Transverse colon (tissue), 4 donors: ENCODE measurements at regions not wholly inside any gene's neighbourhood (a gene's known extent, or its start where the extent isn't known, plus 50 kb on each side); places are given as distances from the start of the nearest gene placed in this dataset.

Experiments
- DNase-seq: peaks from one replicate; pipeline ENCODE4 v3.0.0-alpha.2; 2019
- H3K27ac ChIP-seq, 4 donors: fragments of 200-600 bp; sonication (generic); 2 replicates each; pipeline ENCODE4 v1.5.1; 2016 to 2018; ENCODE audit warnings: inconsistent platforms in 4 of 4
- H3K27me3 ChIP-seq: fragments of 200-600 bp; sonication (generic); 2 replicates; pipeline ENCODE4 v1.5.1; 2017; ENCODE audit warnings: inconsistent platforms
- H3K36me3 ChIP-seq, 4 donors: fragments of 200-600 bp; sonication (generic); 2 replicates each; pipeline ENCODE4 v1.5.1; 2017 to 2019; ENCODE audit warnings: inconsistent platforms in 4 of 4
- H3K4me1 ChIP-seq, 4 donors: fragments of 200-600 bp; sonication (generic); 2 replicates each; pipeline ENCODE4 v1.5.1; 2017 to 2020; ENCODE audit warnings: inconsistent platforms in 4 of 4
- H3K4me3 ChIP-seq, 4 donors: fragments of 200-600 bp; sonication (generic); 1 replicate in 1 of 4; 2 replicates in 3 of 4; pipeline versions ENCODE4 v1.5.1 to v1.6.1; 2017 to 2019; ENCODE audit warnings: inconsistent platforms in 4 of 4
- H3K9me3 ChIP-seq, 2 donors: fragments of 200-600 bp; sonication (generic); 2 replicates each; pipeline ENCODE4 v1.5.1; 2017 to 2019; ENCODE audit warnings: inconsistent platforms in 2 of 2
- CTCF ChIP-seq, 5 experiments: fragments of 200-600 bp in 3 of 5; fragments of 450-650 bp in 2 of 5; sonication (generic) in 3 of 5; IDR thresholded peaks; 1 replicate in 2 of 5; 2 replicates in 3 of 5; pipeline ENCODE4 v1.5.1; 2016 to 2017; ENCODE audit warnings: antibody characterized with exemption in 5 of 5, inconsistent platforms in 3 of 5, mild to moderate bottlenecking in 2 of 5, moderate library complexity in 1 of 5
- EP300 ChIP-seq: sonication (generic); formaldehyde crosslinking; IDR thresholded peaks from one replicate; pipeline ENCODE4 v1.6.1; 2017; ENCODE audit warnings: antibody characterized with exemption, low read depth
- POLR2A ChIP-seq: fragments of 450-650 bp; IDR thresholded peaks from one replicate; pipeline ENCODE4 v1.6.1; 2016; ENCODE audit warnings: antibody characterized with exemption, mild to moderate bottlenecking, moderate library complexity
- POLR2AphosphoS5 ChIP-seq, 3 donors: sonication (generic); formaldehyde crosslinking; IDR thresholded peaks; one replicate each; pipeline ENCODE4 v1.6.1; 2016; ENCODE audit warnings: antibody characterized with exemption in 3 of 3
- WGBS, 2 donors: methylation state at CpG; one replicate each; pipeline ENCODE4 v1.1.5; 2018; ENCODE audit warnings: low coverage in 1 of 2; 5-methylcytosine and 5-hydroxymethylcytosine counted together
- in situ Hi-C, 4 donors: fragments of 200-750 bp; cut with MboI; loops; one replicate each; pipeline versions ENCODE4 v1.15.0 to v1.15.1; 2017; ENCODE audit warnings: low sequenced_read_pairs in 3 of 4, low pct_ligation_motif_present in 1 of 4, low pct_unique_long_range_greater_than_20kb in 1 of 4
- intact Hi-C: fragments of 100-400 bp; cut with DNase I; formaldehyde crosslinking; loops from one replicate; pipeline ENCODE4 v1.15.1; 2023; ENCODE audit warnings: low total_unique reads

DNA sequence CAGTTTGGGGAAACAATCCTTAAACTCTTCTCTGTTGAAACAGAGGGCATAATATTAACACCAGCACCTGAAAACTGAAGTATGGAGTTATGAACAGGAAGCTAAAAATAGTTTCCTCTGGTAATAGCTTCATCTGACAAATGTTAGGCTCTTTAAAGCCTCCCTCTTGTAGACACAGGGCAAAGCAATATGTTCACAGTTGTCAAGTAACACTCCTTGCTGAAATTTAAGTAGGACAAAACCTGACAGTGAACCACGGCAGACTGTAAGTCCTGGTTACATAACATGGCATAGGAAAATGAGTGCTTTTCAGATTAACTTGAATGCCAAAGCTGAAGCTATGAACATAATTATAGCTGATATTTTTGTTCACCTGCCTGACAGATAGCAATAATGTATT, 172.9 kb downstream of the CMPK2 start:
- DNase-seq: no peak
- H3K9me3 ChIP-seq: no peaks in the 10 kb centered on the region
- WGBS, 2 donors: 68 to 73% methylated on average over 1 of the region's 1 CpG
- H3K36me3 ChIP-seq: no peaks in the 10 kb centered on the region
- no peak for TF ChIP-seq EP300
- no peak for TF ChIP-seq POLR2AphosphoS5 (IDR thresholded peaks at IDR 0.05)
- TF ChIP-seq CTCF (IDR thresholded peaks at IDR 0.05): no peak
- no peak for TF ChIP-seq POLR2A
- H3K4me1 ChIP-seq: no peaks in the 10 kb centered on the region
- H3K27me3 ChIP-seq: no peaks in the 10 kb centered on the region
- no peak overlapping the region for H3K4me3 ChIP-seq
- intact Hi-C loops (no loop called here), in situ Hi-C loops (no loop called here)
- no peak overlapping the region for H3K27ac ChIP-seq

- DNase-seq: no peak
- H3K9me3 ChIP-seq: no peaks in the 10 kb centered on the region
- intact Hi-C loops: no loop called here
- in situ Hi-C loops: no loop called here
- H3K27me3 ChIP-seq: no peaks in the 10 kb centered on the region
- H3K4me1 ChIP-seq: no peaks in the 10 kb centered on the region
- 64 to 88% methylated on average over 3 to 6 of the region's 6 CpGs for WGBS, 2 donors
- H3K36me3 ChIP-seq: no peaks in the 10 kb centered on the region
- no peak overlapping the region for H3K4me3 ChIP-seq
- no peak overlapping the region for H3K27ac ChIP-seq
- TF ChIP-seq POLR2A (no peak), CTCF (IDR thresholded peaks at IDR 0.05) (no peak), EP300 (no peak), POLR2AphosphoS5 (IDR thresholded peaks at IDR 0.05) (no peak)
These were observed 171.2 kb downstream of the CMPK2 start for GRCh38 chr2:6694555-6694954.

GRCh38 chr2:6700335-6700734, 165.4 kb downstream of the CMPK2 start:
- WGBS, 2 donors: 75 to 85% methylated on average over 5 to 6 of the region's 6 CpGs
- no peak for TF ChIP-seq POLR2A
- no peak for TF ChIP-seq CTCF (IDR thresholded peaks at IDR 0.05)
- TF ChIP-seq EP300: no peak
- Histone ChIP-seq H3K27me3 (no peaks in the 10 kb centered on the region), H3K4me3 (no peak overlapping the region), H3K36me3 (no peaks in the 10 kb centered on the region), H3K4me1 (no peaks in the 10 kb centered on the region), H3K27ac (no peak overlapping the region), H3K9me3 (peaks cover 14 to 15% of the 10 kb centered on the region in 2 donors)
- intact Hi-C loops: no loop called here
- no peak for DNase-seq
- in situ Hi-C loops: no loop called here

- Histone ChIP-seq H3K36me3 (no peaks in the 10 kb centered on the region), H3K4me1 (no peaks in the 10 kb centered on the region), H3K4me3 (no peak overlapping the region), H3K27ac (no peak overlapping the region), H3K9me3 (peaks cover 14 to 15% of the 10 kb centered on the region in 2 donors), H3K27me3 (no peaks in the 10 kb centered on the region)
- in situ Hi-C loops (no loop called here), intact Hi-C loops (no loop called here)
- WGBS, 2 donors: 67 to 97% methylated on average over 1 of the region's 1 CpG
- TF ChIP-seq POLR2AphosphoS5 (IDR thresholded peaks at IDR 0.05): no peak
- no peak for TF ChIP-seq EP300
- TF ChIP-seq POLR2A: no peak
- no peak for TF ChIP-seq CTCF (IDR thresholded peaks at IDR 0.05)
- no peak for DNase-seq
These were observed 161.6 kb downstream of the CMPK2 start for GRCh38 chr2:6704077-6704476.
